GM13976 (cell line): ENCODE measurements at regions not wholly inside any gene's neighbourhood (a gene's known extent, or its start where the extent isn't known, plus 50 kb on each side); places are given as distances from the start of the nearest gene placed in this dataset.

Source experiments
- DNase-seq: peaks from one replicate; pipeline ENCODE4 v3.0.0; 2012; ENCODE audit warnings: low spot score
- CTCF ChIP-seq: IDR thresholded peaks from 2 replicates; pipeline ENCODE4 v1.5.1; 2012; ENCODE audit warnings: borderline replicate concordance, mild to moderate bottlenecking; ENCODE audit not compliant: insufficient read depth; ENCODE audit errors: extremely low read depth, missing control alignments, control extremely low read depth
- in situ Hi-C: fragments of 300-500 bp; cut with MboI; formaldehyde crosslinking; loops from one replicate; pipeline ENCODE4 v1.12.0; 2022; ENCODE audit warnings: low sequenced_read_pairs, mixed read lengths, inconsistent platforms; ENCODE audit not compliant: unreplicated experiment

- in situ Hi-C loops, result no loop called here
- TF ChIP-seq CTCF, result no peak
- no peak for DNase-seq
These were observed 265.3 kb downstream of the SHQ1 start for GRCh38 chr3:72582963-72583362.

GRCh38 chr3:72582211-72582878 is 265.9 kb downstream of the SHQ1 start:
- DNase-seq, result peak; percentile 73
- in situ Hi-C loops, result no loop called here
- TF ChIP-seq CTCF, result no peak

GRCh38 chr3:72580900-72581299 is 267.3 kb downstream of the SHQ1 start:
- TF ChIP-seq CTCF, result no peak
- in situ Hi-C loops, result no loop called here
- DNase-seq, result no peak

GRCh38 chr3:72580246-72580756 is 267.9 kb downstream of the SHQ1 start:
- in situ Hi-C loops, result no loop called here
- no peak for DNase-seq
- no peak for TF ChIP-seq CTCF

GRCh38 chr3:72579581-72580245 is 268.5 kb downstream of the SHQ1 start:
- DNase-seq, result no peak
- no peak for TF ChIP-seq CTCF
- in situ Hi-C loops, result no loop called here

GRCh38 chr3:72579191-72579580 is 269.1 kb downstream of the SHQ1 start:
- no peak for DNase-seq
- TF ChIP-seq CTCF, result no peak
- in situ Hi-C loops, result no loop called here
